SK-N-MC (cell line): ENCODE measurements at regions not wholly inside any gene's neighbourhood (a gene's known extent, or its start where the extent isn't known, plus 50 kb on each side); places are given as distances from the start of the nearest gene placed in this dataset.

ENCODE experiments used
- EZH2 ChIP-seq: fragments of 200-600 bp; sonication (generic); IDR thresholded peaks from one replicate; pipeline ENCODE4 v1.6.1; 2017; ENCODE audit warnings: antibody characterized with exemption
- FOXP2 ChIP-seq: optimal IDR thresholded peaks from 2 replicates; pipeline ENCODE3; 2011; ENCODE audit warnings: mild to moderate bottlenecking, moderate library complexity; ENCODE audit not compliant: insufficient read depth; ENCODE audit errors: extremely low read length, control extremely low read depth
- POLR2AphosphoS5 ChIP-seq: IDR thresholded peaks from 2 replicates; pipeline ENCODE4 v1.6.1; 2012; ENCODE audit warnings: mild to moderate bottlenecking, low read depth, low read length, borderline replicate concordance

DNA sequence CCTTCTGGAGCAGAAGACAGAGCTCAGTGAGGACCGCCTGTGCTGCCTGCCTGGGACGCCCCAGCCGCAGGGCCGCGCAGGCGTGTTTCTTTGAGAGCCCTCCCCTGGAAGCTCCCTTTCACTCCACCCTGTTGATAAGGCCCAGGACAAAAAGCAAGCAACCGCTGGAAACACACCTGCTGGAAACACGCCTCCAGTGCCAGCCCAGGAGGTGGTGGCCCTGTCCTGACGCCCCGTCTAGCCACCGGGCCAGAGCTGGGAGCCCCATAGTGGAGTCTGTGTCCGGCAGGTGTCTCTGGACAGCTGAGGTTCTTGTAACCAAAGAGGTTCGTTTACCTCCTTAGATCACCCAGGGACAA lies 173.8 kb downstream of the KATNAL1 start:
- TF ChIP-seq EZH2 (no peak), POLR2AphosphoS5 (no peak), FOXP2 (no peak)
